WTC11 (cell line): ENCODE measurements at regions not wholly inside any gene's neighbourhood (a gene's known extent, or its start where the extent isn't known, plus 50 kb on each side); places are given as distances from the start of the nearest gene placed in this dataset.
"Not testable (repeated sequence)": the region's sequence is repeated elsewhere in the genome, so short reads cannot be mapped to it uniquely, and the experiment has no call there.

Experiments used
- ATAC-seq: fragments of 200-7000 bp; cut with Tn5 transposase; 2 replicates; pipeline ENCODE4 v1.10.0; 2021; ENCODE audit warnings: mild to moderate bottlenecking, moderate library complexity
- CTCF ChIA-PET: fragments of 300-600 bp; sonication (Branson Sonifier 250); formaldehyde crosslinking; loops from one replicate; lab custom pipeline; 2021; ENCODE audit warnings: antibody characterized with exemption; lab: Charles Lee
- POLR2A ChIA-PET: fragments of 350-600 bp; sonication (Branson Sonifier 250); formaldehyde crosslinking; loops from one replicate; lab custom pipeline; 2021; ENCODE audit warnings: antibody characterized with exemption; lab: Charles Lee
- DNase-seq: peaks from one replicate; pipeline ENCODE4 v3.0.0; 2021; ENCODE audit warnings: low spot score
- H3K27ac Mint-ChIP-seq: 2 replicates; pipeline ENCODE4 v1.8.0; 2021; ENCODE audit warnings: mixed read lengths
- H3K27me3 Mint-ChIP-seq: 2 replicates; pipeline ENCODE4 v1.8.0; 2021; ENCODE audit warnings: low read depth, mild to moderate bottlenecking, moderate library complexity, mixed read lengths
- H3K36me3 Mint-ChIP-seq: 2 replicates; pipeline ENCODE4 v1.8.0; 2021; ENCODE audit warnings: mixed read lengths
- H3K4me1 Mint-ChIP-seq: 2 replicates; pipeline ENCODE4 v1.8.0; 2022; ENCODE audit warnings: mixed read lengths
- H3K4me3 Mint-ChIP-seq: 2 replicates; pipeline ENCODE4 v1.8.0; 2021; ENCODE audit warnings: mild to moderate bottlenecking, moderate library complexity, mixed read lengths
- H3K9me3 Mint-ChIP-seq: 2 replicates; pipeline ENCODE4 v1.8.0; 2021; ENCODE audit warnings: mixed read lengths

- CTCF ChIA-PET, POLR2A ChIA-PET, DNase-seq, H3K36me3 Mint-ChIP-seq, H3K27ac Mint-ChIP-seq, H3K4me3 Mint-ChIP-seq, H3K27me3 Mint-ChIP-seq, H3K4me1 Mint-ChIP-seq, H3K9me3 Mint-ChIP-seq: not testable (repeated sequence)
- peak; percentile 66 for ATAC-seq
These were observed 118.1 kb upstream of the PLGLB2 start for GRCh38 chr2:87629491-87630458.

- ATAC-seq, H3K4me3 Mint-ChIP-seq, H3K27me3 Mint-ChIP-seq, H3K36me3 Mint-ChIP-seq, H3K9me3 Mint-ChIP-seq, POLR2A ChIA-PET, CTCF ChIA-PET, H3K4me1 Mint-ChIP-seq, H3K27ac Mint-ChIP-seq, DNase-seq: not testable (repeated sequence)
These were observed 117.0 kb upstream of the PLGLB2 start for GRCh38 chr2:87630892-87631291.

- POLR2A ChIA-PET, H3K4me3 Mint-ChIP-seq, DNase-seq, H3K27ac Mint-ChIP-seq, H3K36me3 Mint-ChIP-seq, H3K4me1 Mint-ChIP-seq, ATAC-seq, H3K9me3 Mint-ChIP-seq, CTCF ChIA-PET, H3K27me3 Mint-ChIP-seq: not testable (repeated sequence)
These were observed 116.5 kb upstream of the PLGLB2 start for GRCh38 chr2:87631402-87631801.

- H3K27ac Mint-ChIP-seq, ATAC-seq, H3K9me3 Mint-ChIP-seq, H3K27me3 Mint-ChIP-seq, H3K4me1 Mint-ChIP-seq, POLR2A ChIA-PET, H3K4me3 Mint-ChIP-seq, H3K36me3 Mint-ChIP-seq, DNase-seq, CTCF ChIA-PET: not testable (repeated sequence)
These were observed 114.5 kb upstream of the PLGLB2 start for GRCh38 chr2:87633287-87633963.

- H3K27ac Mint-ChIP-seq, H3K4me3 Mint-ChIP-seq, DNase-seq, H3K4me1 Mint-ChIP-seq, POLR2A ChIA-PET, H3K36me3 Mint-ChIP-seq, CTCF ChIA-PET, H3K27me3 Mint-ChIP-seq, H3K9me3 Mint-ChIP-seq, ATAC-seq: not testable (repeated sequence)
These were observed 113.8 kb upstream of the PLGLB2 start for GRCh38 chr2:87634106-87634505.

- DNase-seq, H3K4me3 Mint-ChIP-seq, H3K4me1 Mint-ChIP-seq, H3K36me3 Mint-ChIP-seq, H3K9me3 Mint-ChIP-seq, H3K27me3 Mint-ChIP-seq, H3K27ac Mint-ChIP-seq, CTCF ChIA-PET, POLR2A ChIA-PET: not testable (repeated sequence)
- peak; percentile 17 for ATAC-seq
These were observed 112.8 kb upstream of the PLGLB2 start for GRCh38 chr2:87634971-87635650.

- POLR2A ChIA-PET, H3K27me3 Mint-ChIP-seq, CTCF ChIA-PET, H3K36me3 Mint-ChIP-seq, H3K4me1 Mint-ChIP-seq, H3K4me3 Mint-ChIP-seq, DNase-seq, H3K27ac Mint-ChIP-seq, H3K9me3 Mint-ChIP-seq, ATAC-seq: not testable (repeated sequence)
These were observed 111.6 kb upstream of the PLGLB2 start for GRCh38 chr2:87636246-87636645.

- H3K9me3 Mint-ChIP-seq, H3K27me3 Mint-ChIP-seq, ATAC-seq, H3K27ac Mint-ChIP-seq, DNase-seq, CTCF ChIA-PET, POLR2A ChIA-PET, H3K36me3 Mint-ChIP-seq, H3K4me1 Mint-ChIP-seq, H3K4me3 Mint-ChIP-seq: not testable (repeated sequence)
These were observed 111.2 kb upstream of the PLGLB2 start for GRCh38 chr2:87636735-87637134.

- DNase-seq, H3K4me1 Mint-ChIP-seq, H3K27ac Mint-ChIP-seq, POLR2A ChIA-PET, ATAC-seq, H3K4me3 Mint-ChIP-seq, H3K27me3 Mint-ChIP-seq, CTCF ChIA-PET, H3K9me3 Mint-ChIP-seq, H3K36me3 Mint-ChIP-seq: not testable (repeated sequence)
These were observed 110.5 kb upstream of the PLGLB2 start for GRCh38 chr2:87637249-87637990.

- H3K9me3 Mint-ChIP-seq, DNase-seq, H3K27ac Mint-ChIP-seq, H3K36me3 Mint-ChIP-seq, H3K4me3 Mint-ChIP-seq, H3K27me3 Mint-ChIP-seq, H3K4me1 Mint-ChIP-seq, CTCF ChIA-PET, ATAC-seq, POLR2A ChIA-PET: not testable (repeated sequence)
These were observed 109.6 kb upstream of the PLGLB2 start for GRCh38 chr2:87638114-87638807.

- DNase-seq, H3K27me3 Mint-ChIP-seq, POLR2A ChIA-PET, H3K36me3 Mint-ChIP-seq, H3K4me3 Mint-ChIP-seq, CTCF ChIA-PET, H3K4me1 Mint-ChIP-seq, H3K9me3 Mint-ChIP-seq, H3K27ac Mint-ChIP-seq, ATAC-seq: not testable (repeated sequence)
These were observed 109.0 kb upstream of the PLGLB2 start for GRCh38 chr2:87638872-87639271.
